SK-N-SH (cell line): ENCODE measurements at regions not wholly inside any gene's neighbourhood (a gene's known extent, or its start where the extent isn't known, plus 50 kb on each side); places are given as distances from the start of the nearest gene placed in this dataset.

Experiments used
- CTCF ChIP-seq: fragments of 200-600 bp; sonication (generic); IDR thresholded peaks from 2 replicates; pipeline ENCODE4 v1.6.1; 2017; ENCODE audit warnings: antibody characterized with exemption, mild to moderate bottlenecking, moderate library complexity
- EZH2phosphoT487 ChIP-seq: fragments of 200-600 bp; sonication (generic); IDR thresholded peaks from 2 replicates; pipeline ENCODE4 v1.6.1; 2017; ENCODE audit warnings: low read depth, mixed run types, mild to moderate bottlenecking, antibody characterized with exemption, moderate library complexity, borderline replicate concordance
- FOXM1 ChIP-seq: IDR thresholded peaks from 2 replicates; pipeline ENCODE4 v1.4.0; 2012; ENCODE audit warnings: low read depth, mild to moderate bottlenecking
- MAX ChIP-seq: IDR thresholded peaks from 2 replicates; pipeline ENCODE4 v1.4.0; 2012; ENCODE audit warnings: low read depth
- NRF1 ChIP-seq: IDR thresholded peaks from 2 replicates; pipeline ENCODE4 v1.6.1; 2012; ENCODE audit warnings: low read depth, mild to moderate bottlenecking, low read length
- POLR2AphosphoS5 ChIP-seq: IDR thresholded peaks from 2 replicates; pipeline ENCODE4 v1.6.1; 2012; ENCODE audit warnings: low read depth, low read length
- RAD21 ChIP-seq: IDR thresholded peaks from 2 replicates; pipeline ENCODE4 v1.6.1; 2012; ENCODE audit warnings: mild to moderate bottlenecking, low read length
- RCOR1 ChIP-seq: fragments of 150-350 bp; IDR thresholded peaks from 2 replicates; pipeline ENCODE4 v1.6.1; 2017; ENCODE audit warnings: antibody characterized with exemption, low read length
- SIN3A ChIP-seq: IDR thresholded peaks from 2 replicates; pipeline ENCODE4 v1.6.1; 2012; ENCODE audit warnings: low read depth, mild to moderate bottlenecking, low read length, moderate library complexity, borderline replicate concordance
- TF ChIP-seq, protein P1 (sequence below): IDR thresholded peaks from 2 replicates; pipeline ENCODE4 v1.4.0; 2012; ENCODE audit warnings: low read depth, borderline replicate concordance
- TF ChIP-seq, protein P2 (sequence below): IDR thresholded peaks from 2 replicates; pipeline ENCODE4; 2012
- TF ChIP-seq, protein P3 (sequence below): IDR thresholded peaks from 2 replicates; pipeline ENCODE4 v1.6.1; 2012; ENCODE audit warnings: mild to moderate bottlenecking, low read depth, low read length, moderate library complexity

GRCh38 chr2:19758658-19759057 lies 143.1 kb downstream of the TTC32 start:
- TF ChIP-seq SIN3A (no peak), CTCF (no peak), RAD21 (no peak), FOXM1 (no peak), POLR2AphosphoS5 (no peak), RCOR1 (no peak), EZH2phosphoT487 (no peak), NRF1 (no peak), MAX (no peak)
- TF ChIP-seq, protein P1, sequence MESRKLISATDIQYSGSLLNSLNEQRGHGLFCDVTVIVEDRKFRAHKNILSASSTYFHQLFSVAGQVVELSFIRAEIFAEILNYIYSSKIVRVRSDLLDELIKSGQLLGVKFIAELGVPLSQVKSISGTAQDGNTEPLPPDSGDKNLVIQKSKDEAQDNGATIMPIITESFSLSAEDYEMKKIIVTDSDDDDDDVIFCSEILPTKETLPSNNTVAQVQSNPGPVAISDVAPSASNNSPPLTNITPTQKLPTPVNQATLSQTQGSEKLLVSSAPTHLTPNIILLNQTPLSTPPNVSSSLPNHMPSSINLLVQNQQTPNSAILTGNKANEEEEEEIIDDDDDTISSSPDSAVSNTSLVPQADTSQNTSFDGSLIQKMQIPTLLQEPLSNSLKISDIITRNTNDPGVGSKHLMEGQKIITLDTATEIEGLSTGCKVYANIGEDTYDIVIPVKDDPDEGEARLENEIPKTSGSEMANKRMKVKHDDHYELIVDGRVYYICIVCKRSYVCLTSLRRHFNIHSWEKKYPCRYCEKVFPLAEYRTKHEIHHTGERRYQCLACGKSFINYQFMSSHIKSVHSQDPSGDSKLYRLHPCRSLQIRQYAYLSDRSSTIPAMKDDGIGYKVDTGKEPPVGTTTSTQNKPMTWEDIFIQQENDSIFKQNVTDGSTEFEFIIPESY = no peak
- TF ChIP-seq, protein P2, sequence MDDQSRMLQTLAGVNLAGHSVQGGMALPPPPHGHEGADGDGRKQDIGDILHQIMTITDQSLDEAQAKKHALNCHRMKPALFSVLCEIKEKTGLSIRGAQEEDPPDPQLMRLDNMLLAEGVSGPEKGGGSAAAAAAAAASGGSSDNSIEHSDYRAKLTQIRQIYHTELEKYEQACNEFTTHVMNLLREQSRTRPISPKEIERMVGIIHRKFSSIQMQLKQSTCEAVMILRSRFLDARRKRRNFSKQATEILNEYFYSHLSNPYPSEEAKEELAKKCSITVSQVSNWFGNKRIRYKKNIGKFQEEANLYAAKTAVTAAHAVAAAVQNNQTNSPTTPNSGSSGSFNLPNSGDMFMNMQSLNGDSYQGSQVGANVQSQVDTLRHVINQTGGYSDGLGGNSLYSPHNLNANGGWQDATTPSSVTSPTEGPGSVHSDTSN = no peak
- TF ChIP-seq, protein P3, sequence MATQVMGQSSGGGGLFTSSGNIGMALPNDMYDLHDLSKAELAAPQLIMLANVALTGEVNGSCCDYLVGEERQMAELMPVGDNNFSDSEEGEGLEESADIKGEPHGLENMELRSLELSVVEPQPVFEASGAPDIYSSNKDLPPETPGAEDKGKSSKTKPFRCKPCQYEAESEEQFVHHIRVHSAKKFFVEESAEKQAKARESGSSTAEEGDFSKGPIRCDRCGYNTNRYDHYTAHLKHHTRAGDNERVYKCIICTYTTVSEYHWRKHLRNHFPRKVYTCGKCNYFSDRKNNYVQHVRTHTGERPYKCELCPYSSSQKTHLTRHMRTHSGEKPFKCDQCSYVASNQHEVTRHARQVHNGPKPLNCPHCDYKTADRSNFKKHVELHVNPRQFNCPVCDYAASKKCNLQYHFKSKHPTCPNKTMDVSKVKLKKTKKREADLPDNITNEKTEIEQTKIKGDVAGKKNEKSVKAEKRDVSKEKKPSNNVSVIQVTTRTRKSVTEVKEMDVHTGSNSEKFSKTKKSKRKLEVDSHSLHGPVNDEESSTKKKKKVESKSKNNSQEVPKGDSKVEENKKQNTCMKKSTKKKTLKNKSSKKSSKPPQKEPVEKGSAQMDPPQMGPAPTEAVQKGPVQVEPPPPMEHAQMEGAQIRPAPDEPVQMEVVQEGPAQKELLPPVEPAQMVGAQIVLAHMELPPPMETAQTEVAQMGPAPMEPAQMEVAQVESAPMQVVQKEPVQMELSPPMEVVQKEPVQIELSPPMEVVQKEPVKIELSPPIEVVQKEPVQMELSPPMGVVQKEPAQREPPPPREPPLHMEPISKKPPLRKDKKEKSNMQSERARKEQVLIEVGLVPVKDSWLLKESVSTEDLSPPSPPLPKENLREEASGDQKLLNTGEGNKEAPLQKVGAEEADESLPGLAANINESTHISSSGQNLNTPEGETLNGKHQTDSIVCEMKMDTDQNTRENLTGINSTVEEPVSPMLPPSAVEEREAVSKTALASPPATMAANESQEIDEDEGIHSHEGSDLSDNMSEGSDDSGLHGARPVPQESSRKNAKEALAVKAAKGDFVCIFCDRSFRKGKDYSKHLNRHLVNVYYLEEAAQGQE = no peak
